PC-3 (cell line): ENCODE measurements at regions not wholly inside any gene's neighbourhood (a gene's known extent, or its start where the extent isn't known, plus 50 kb on each side); places are given as distances from the start of the nearest gene placed in this dataset.

Experiments used
- ATAC-seq: fragments of 200-7000 bp; cut with Tn5 transposase; 2 replicates; pipeline ENCODE4 v1.9.1; 2020; ENCODE audit warnings: mild to moderate bottlenecking, moderate library complexity
- BruUV-seq: library from RNA; stranded (reverse); fragments of 400-500 nt; replicated peaks from 2 replicates; lab custom pipeline; 2021; lab: Mats Ljungman, UMichigan
- CTCF ChIA-PET: fragments of 300-600 bp; sonication (Branson Sonifier 250); formaldehyde crosslinking; loops from one replicate; lab custom pipeline; 2022; ENCODE audit warnings: antibody characterized with exemption; lab: Charles Lee
- POLR2A ChIA-PET: fragments of 300-600 bp; sonication (Branson Sonifier 250); formaldehyde crosslinking; loops from one replicate; lab custom pipeline; 2022; ENCODE audit warnings: antibody characterized with exemption; ENCODE audit not compliant: unreplicated experiment; lab: Charles Lee
- DNase-seq: peaks from one replicate; pipeline ENCODE4 v3.0.0-alpha.2; 2015
- H2AFZ ChIP-seq: fragments of 300-600 bp; sonication (generic); 2 replicates; pipeline ENCODE4 v1.6.0; 2016; ENCODE audit warnings: antibody characterized with exemption, low read length
- H3F3A ChIP-seq: fragments of 300-600 bp; sonication (generic); one replicate; pipeline ENCODE4 v1.6.0; 2017; ENCODE audit warnings: antibody characterized with exemption, low read length, control low read depth, mild to moderate bottlenecking; ENCODE audit not compliant: unreplicated experiment
- H3K27ac ChIP-seq: fragments of 300-600 bp; sonication (generic); 2 replicates; pipeline ENCODE4 v1.5.1; 2016; ENCODE audit warnings: mild to moderate bottlenecking, low read length
- H3K27me3 ChIP-seq: fragments of 300-600 bp; sonication (generic); 2 replicates; pipeline ENCODE4 v1.6.1; 2016; ENCODE audit warnings: low read length, mixed read lengths
- H3K36me3 ChIP-seq: fragments of 300-600 bp; sonication (generic); 2 replicates; pipeline ENCODE4 v1.6.1; 2016; ENCODE audit warnings: low read depth, mixed run types, low read length, mixed read lengths
- H3K4me1 ChIP-seq: fragments of 300-600 bp; sonication (generic); 2 replicates; pipeline ENCODE4 v1.5.1; 2016; ENCODE audit warnings: low read length; ENCODE audit not compliant: insufficient read depth
- H3K4me2 ChIP-seq: fragments of 300-600 bp; sonication (generic); 2 replicates; pipeline ENCODE4 v1.6.0; 2016; ENCODE audit warnings: low read length
- H3K4me3 ChIP-seq: fragments of 300-600 bp; sonication (generic); 2 replicates; pipeline ENCODE4 v1.5.1; 2016; ENCODE audit warnings: mild to moderate bottlenecking, low read length, mixed read lengths
- H3K79me2 ChIP-seq: fragments of 300-600 bp; sonication (generic); 2 replicates; pipeline ENCODE4 v1.6.1; 2017; ENCODE audit warnings: low read length, mixed read lengths
- H3K9ac ChIP-seq: fragments of 300-600 bp; sonication (generic); 2 replicates; pipeline ENCODE4 v1.6.0; 2016; ENCODE audit warnings: mild to moderate bottlenecking, low read length
- H3K9me2 ChIP-seq: fragments of 300-600 bp; sonication (generic); replicated peaks from 2 replicates; pipeline ENCODE4 v1.6.1; 2016; ENCODE audit warnings: mixed run types, low read length, mixed read lengths
- H3K9me3 ChIP-seq: fragments of 300-600 bp; sonication (generic); 2 replicates; pipeline ENCODE4 v1.6.1; 2016; ENCODE audit warnings: low read length, mixed read lengths
- H4K20me1 ChIP-seq: fragments of 300-600 bp; sonication (generic); 2 replicates; pipeline ENCODE4 v1.6.1; 2016; ENCODE audit warnings: low read length, mixed read lengths
- EZH2 ChIP-seq: fragments of 300-600 bp; sonication (generic); IDR thresholded peaks from one replicate; pipeline ENCODE4 v1.6.1; 2017; ENCODE audit warnings: antibody characterized with exemption, mild to moderate bottlenecking, low read length; ENCODE audit not compliant: unreplicated experiment
- EZH2phosphoT487 ChIP-seq: fragments of 300-600 bp; sonication (generic); IDR thresholded peaks from 2 replicates; pipeline ENCODE4 v1.6.1; 2018; ENCODE audit warnings: mild to moderate bottlenecking, antibody characterized with exemption, low read length, borderline replicate concordance
- intact Hi-C: fragments of 100-400 bp; cut with micrococcal nuclease; formaldehyde crosslinking; loops from 2 replicates; pipeline ENCODE4 v1.9.0; 2023
- TF ChIP-seq, protein P1 (sequence below): fragments of 300-600 bp; sonication (generic); conservative IDR thresholded peaks from 2 replicates; pipeline ENCODE4 v1.5.1; 2017; ENCODE audit warnings: antibody characterized with exemption, low read depth, mild to moderate bottlenecking, low read length

- no peaks in the 10 kb centered on the region for H3K4me1 ChIP-seq
- no peak overlapping the region for H3K9ac ChIP-seq
- no peaks in the 10 kb centered on the region for H3K79me2 ChIP-seq
- H3K4me2 ChIP-seq = no peak overlapping the region
- no peaks in the 10 kb centered on the region for H3F3A ChIP-seq
- ATAC-seq (no peak; the same call in 1 of the 2 replicates), DNase-seq (peak; percentile 42)
- peaks cover 23% of the 10 kb centered on the region for H3K27me3 ChIP-seq
- H3K4me3 ChIP-seq = no peak overlapping the region
- CTCF ChIA-PET = no interaction called here
- H3K9me3 ChIP-seq = no peaks in the 10 kb centered on the region
- no peak overlapping the region for H3K27ac ChIP-seq
- no peaks in the 10 kb centered on the region for H3K36me3 ChIP-seq
- BruUV-seq = no TSS peak
- TF ChIP-seq EZH2 = no peak
- TF ChIP-seq, protein P1, sequence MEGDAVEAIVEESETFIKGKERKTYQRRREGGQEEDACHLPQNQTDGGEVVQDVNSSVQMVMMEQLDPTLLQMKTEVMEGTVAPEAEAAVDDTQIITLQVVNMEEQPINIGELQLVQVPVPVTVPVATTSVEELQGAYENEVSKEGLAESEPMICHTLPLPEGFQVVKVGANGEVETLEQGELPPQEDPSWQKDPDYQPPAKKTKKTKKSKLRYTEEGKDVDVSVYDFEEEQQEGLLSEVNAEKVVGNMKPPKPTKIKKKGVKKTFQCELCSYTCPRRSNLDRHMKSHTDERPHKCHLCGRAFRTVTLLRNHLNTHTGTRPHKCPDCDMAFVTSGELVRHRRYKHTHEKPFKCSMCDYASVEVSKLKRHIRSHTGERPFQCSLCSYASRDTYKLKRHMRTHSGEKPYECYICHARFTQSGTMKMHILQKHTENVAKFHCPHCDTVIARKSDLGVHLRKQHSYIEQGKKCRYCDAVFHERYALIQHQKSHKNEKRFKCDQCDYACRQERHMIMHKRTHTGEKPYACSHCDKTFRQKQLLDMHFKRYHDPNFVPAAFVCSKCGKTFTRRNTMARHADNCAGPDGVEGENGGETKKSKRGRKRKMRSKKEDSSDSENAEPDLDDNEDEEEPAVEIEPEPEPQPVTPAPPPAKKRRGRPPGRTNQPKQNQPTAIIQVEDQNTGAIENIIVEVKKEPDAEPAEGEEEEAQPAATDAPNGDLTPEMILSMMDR = peak; percentile 63
- intact Hi-C loops = loop anchor here (5.0 to 10.0 kb wide), 2 partner anchors 340 to 1277 kb away; no protein-coding TSS in a partner anchor
- POLR2A ChIA-PET = interaction anchor here (0.7 kb wide), 1 partner anchor 618 kb away, joined by 3 read pairs; no protein-coding TSS in a partner anchor
- no peaks in the 10 kb centered on the region for H4K20me1 ChIP-seq
- H2AFZ ChIP-seq = no peak overlapping the region
- no peaks in the 10 kb centered on the region for H3K9me2 ChIP-seq
These were observed 215.4 kb upstream of the DEFB112 start for GRCh38 chr6:50264995-50265571.

DNA sequence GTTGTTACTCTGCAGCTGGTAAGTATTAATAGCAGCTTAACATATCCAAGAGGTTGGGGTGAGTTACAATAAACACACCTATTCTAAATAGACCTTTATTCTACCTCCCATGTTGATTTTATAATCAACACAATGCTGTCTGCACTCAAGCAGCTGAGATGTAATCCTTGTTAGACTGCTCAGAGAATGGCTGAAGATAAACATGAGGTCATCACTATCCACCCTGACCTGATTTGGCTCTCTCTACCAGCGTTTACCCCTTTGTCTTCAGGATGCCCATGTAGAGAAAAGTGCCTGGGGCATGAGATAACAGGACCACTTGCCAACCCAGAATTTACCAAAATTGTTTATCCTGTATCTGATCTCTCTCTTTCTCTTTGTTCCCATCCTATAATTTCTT, 220.7 kb upstream of the DEFB112 start:
- H2AFZ ChIP-seq = no peak overlapping the region
- H3K27me3 ChIP-seq = peaks cover 17% of the 10 kb centered on the region
- no peaks in the 10 kb centered on the region for H3K36me3 ChIP-seq
- BruUV-seq = no TSS peak
- DNase-seq (no peak), ATAC-seq (no peak)
- no peaks in the 10 kb centered on the region for H3K79me2 ChIP-seq
- no peaks in the 10 kb centered on the region for H3K9me2 ChIP-seq
- no peaks in the 10 kb centered on the region for H4K20me1 ChIP-seq
- no peak overlapping the region for H3K27ac ChIP-seq
- POLR2A ChIA-PET = no interaction called here
- H3F3A ChIP-seq = no peaks in the 10 kb centered on the region
- no peak overlapping the region for H3K4me2 ChIP-seq
- CTCF ChIA-PET = no interaction called here
- H3K9me3 ChIP-seq = no peaks in the 10 kb centered on the region
- H3K9ac ChIP-seq = no peak overlapping the region
- no peak overlapping the region for H3K4me3 ChIP-seq
- intact Hi-C loops = no loop called here
- H3K4me1 ChIP-seq = no peaks in the 10 kb centered on the region
- no peak for TF ChIP-seq EZH2phosphoT487
- TF ChIP-seq, protein P1 = no peak
- TF ChIP-seq EZH2 = no peak

DNA sequence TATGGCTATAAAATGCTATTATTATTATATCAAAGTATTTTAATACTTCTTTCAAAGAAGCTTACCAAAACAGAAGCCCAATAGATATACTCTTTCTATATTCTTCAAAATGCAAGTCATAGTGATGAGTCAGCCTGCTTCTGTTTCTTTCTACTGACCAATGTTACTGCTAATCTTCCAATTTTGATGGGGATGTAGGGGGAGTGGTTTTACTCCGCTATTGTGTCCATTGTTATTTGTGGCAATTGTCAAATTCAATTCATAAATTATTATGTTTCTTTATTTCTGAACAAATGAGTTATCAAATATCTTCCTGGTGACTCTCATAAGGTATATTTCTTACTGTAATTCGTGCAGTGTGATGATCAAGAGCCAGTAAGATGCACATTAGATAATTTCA, 221.5 kb upstream of the DEFB112 start:
- DNase-seq = no peak
- ATAC-seq = no peak
- Histone ChIP-seq H3K27ac (no peak overlapping the region), H4K20me1 (no peaks in the 10 kb centered on the region), H2AFZ (no peak overlapping the region), H3K79me2 (no peaks in the 10 kb centered on the region), H3K9me3 (no peaks in the 10 kb centered on the region), H3K9ac (no peak overlapping the region), H3K9me2 (no peaks in the 10 kb centered on the region), H3F3A (no peaks in the 10 kb centered on the region), H3K27me3 (peaks cover 17% of the 10 kb centered on the region), H3K4me3 (no peak overlapping the region), H3K36me3 (no peaks in the 10 kb centered on the region), H3K4me2 (no peak overlapping the region), H3K4me1 (no peaks in the 10 kb centered on the region)
- BruUV-seq = no TSS peak
- POLR2A ChIA-PET = no interaction called here
- intact Hi-C loops = no loop called here
- CTCF ChIA-PET = no interaction called here
- TF ChIP-seq EZH2phosphoT487 = no peak
- no peak for TF ChIP-seq EZH2
- TF ChIP-seq, protein P1 = no peak
